ENCODE measurements at regions not wholly inside any gene's neighbourhood (a gene's known extent, or its start where the extent isn't known, plus 50 kb on each side); places are given as distances from the start of the nearest gene placed in this dataset.

DNA sequence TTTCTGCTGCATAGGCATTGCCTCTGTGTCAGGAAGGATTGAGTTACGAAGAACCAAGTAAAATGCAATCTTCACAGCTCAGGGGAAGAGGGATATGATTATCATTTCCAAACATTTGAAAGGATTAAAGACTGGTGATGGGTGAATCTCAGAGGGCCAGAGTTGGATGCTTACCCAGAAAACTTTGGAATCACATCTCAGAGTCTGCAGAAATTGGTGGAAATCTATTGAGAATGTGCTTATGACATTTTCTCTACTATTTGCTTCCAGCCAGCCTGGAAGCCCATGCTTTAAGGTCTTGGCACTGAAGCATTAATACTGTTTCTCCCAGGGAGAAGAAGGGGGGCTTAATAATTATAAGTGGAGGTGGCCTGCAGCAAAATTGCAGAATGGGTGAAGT, 1301.4 kb upstream of the PIK3C3 start:
- no peaks in the 10 kb centered on the region for H3K79me2 ChIP-seq (ENCODE audit: control insufficient read depth, insufficient read depth, low read length)
- H3K9ac ChIP-seq (replicated peaks; ENCODE audit: extremely low read depth, insufficient read depth, low read length) = no peak overlapping the region
- no peaks in the 10 kb centered on the region for H4K20me1 ChIP-seq (replicated peaks; ENCODE audit: control insufficient read depth, extremely low read depth, insufficient read depth, low read length)
- no peak overlapping the region for H3K27ac ChIP-seq (ENCODE audit: insufficient read depth, low read depth, low read length)
- intact Hi-C loops (cut with micrococcal nuclease) (no loop called here), dilution Hi-C loops (cut with MboI; ENCODE audit: extremely low pct_ligation_motif_present, low sequenced_read_pairs) (no loop called here)
- TF ChIP-seq, protein P1, sequence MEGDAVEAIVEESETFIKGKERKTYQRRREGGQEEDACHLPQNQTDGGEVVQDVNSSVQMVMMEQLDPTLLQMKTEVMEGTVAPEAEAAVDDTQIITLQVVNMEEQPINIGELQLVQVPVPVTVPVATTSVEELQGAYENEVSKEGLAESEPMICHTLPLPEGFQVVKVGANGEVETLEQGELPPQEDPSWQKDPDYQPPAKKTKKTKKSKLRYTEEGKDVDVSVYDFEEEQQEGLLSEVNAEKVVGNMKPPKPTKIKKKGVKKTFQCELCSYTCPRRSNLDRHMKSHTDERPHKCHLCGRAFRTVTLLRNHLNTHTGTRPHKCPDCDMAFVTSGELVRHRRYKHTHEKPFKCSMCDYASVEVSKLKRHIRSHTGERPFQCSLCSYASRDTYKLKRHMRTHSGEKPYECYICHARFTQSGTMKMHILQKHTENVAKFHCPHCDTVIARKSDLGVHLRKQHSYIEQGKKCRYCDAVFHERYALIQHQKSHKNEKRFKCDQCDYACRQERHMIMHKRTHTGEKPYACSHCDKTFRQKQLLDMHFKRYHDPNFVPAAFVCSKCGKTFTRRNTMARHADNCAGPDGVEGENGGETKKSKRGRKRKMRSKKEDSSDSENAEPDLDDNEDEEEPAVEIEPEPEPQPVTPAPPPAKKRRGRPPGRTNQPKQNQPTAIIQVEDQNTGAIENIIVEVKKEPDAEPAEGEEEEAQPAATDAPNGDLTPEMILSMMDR (IDR thresholded peaks at IDR 0.05; ENCODE audit: extremely low read depth in 1 of 2, insufficient read depth in 1 of 2, low read depth in 1 of 2, low read length in 2 of 2) = no peak
- TF ChIP-seq MYC (IDR thresholded peaks at IDR 0.05; ENCODE audit: low read depth, low read length) (no peak), EZH2 (IDR thresholded peaks at IDR 0.05; ENCODE audit: borderline replicate concordance, low read depth, low read length, severe bottlenecking) (no peak), POLR2A (IDR thresholded peaks at IDR 0.05; ENCODE audit: low read depth, low read length) (no peak)
- ChIA-PET POLR2A (no interaction called here), CTCF (no interaction called here)
- no peak for DNase-seq (ENCODE audit: low read depth, low spot score)
- no peaks in the 10 kb centered on the region for H3K27me3 ChIP-seq (ENCODE audit: control insufficient read depth in 2 of 2, insufficient read depth in 2 of 2, low read length in 2 of 2)
- no peaks in the 10 kb centered on the region for H3K4me1 ChIP-seq (ENCODE audit: control insufficient read depth, extremely low read depth, insufficient read depth, low read length)
- no peak overlapping the region for H3K4me2 ChIP-seq (ENCODE audit: insufficient read depth, low read length)
- H3K36me3 ChIP-seq (ENCODE audit: control insufficient read depth in 2 of 2, extremely low read depth in 1 of 2, insufficient read depth in 2 of 2, low read length in 2 of 2) = no peaks in the 10 kb centered on the region
- H3K9me3 ChIP-seq (replicated peaks; ENCODE audit: control insufficient read depth, insufficient read depth, low read length) = no peaks in the 10 kb centered on the region
- no TSS peak for BruUV-seq (replicated peaks)
- no peaks in the 10 kb centered on the region for H3K9me1 ChIP-seq (replicated peaks; ENCODE audit: control insufficient read depth, extremely low read depth, insufficient read depth, low read length)
- H2AFZ ChIP-seq (ENCODE audit: low read depth, low read length) = no peak overlapping the region
- FAIRE-seq = no peak
- no peak overlapping the region for H3K4me3 ChIP-seq (replicated peaks in 1 of 3; ENCODE audit: insufficient read depth in 1 of 3, low read depth in 1 of 3, low read length in 3 of 3)

DNA sequence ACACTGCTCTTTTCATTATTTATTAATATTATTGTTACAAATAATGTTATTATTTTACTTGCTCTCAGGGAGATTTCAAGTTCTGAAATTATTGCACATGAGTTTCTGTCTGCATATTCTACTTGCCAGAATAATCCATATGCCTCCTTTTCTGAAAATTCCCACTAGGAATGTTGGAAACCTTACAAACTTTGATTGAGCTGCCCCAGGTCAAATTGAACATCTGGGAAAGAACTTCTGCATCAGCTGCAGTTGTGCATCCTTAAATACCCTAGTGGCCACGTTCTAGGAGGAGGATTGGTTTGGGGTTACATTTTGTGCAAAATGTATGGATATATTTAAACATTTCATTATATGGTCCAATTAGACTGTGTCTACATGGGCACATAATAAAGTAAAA, 1302.7 kb upstream of the PIK3C3 start:
- ChIA-PET POLR2A (no interaction called here), CTCF (no interaction called here)
- Histone ChIP-seq H3K4me3 (replicated peaks in 1 of 3; ENCODE audit: insufficient read depth in 1 of 3, low read depth in 1 of 3, low read length in 3 of 3) (no peak overlapping the region), H3K9me3 (replicated peaks; ENCODE audit: control insufficient read depth, insufficient read depth, low read length) (no peaks in the 10 kb centered on the region), H4K20me1 (replicated peaks; ENCODE audit: control insufficient read depth, extremely low read depth, insufficient read depth, low read length) (no peaks in the 10 kb centered on the region), H3K4me1 (ENCODE audit: control insufficient read depth, extremely low read depth, insufficient read depth, low read length) (no peaks in the 10 kb centered on the region), H3K79me2 (ENCODE audit: control insufficient read depth, insufficient read depth, low read length) (no peaks in the 10 kb centered on the region), H2AFZ (ENCODE audit: low read depth, low read length) (no peak overlapping the region), H3K27ac (ENCODE audit: insufficient read depth, low read depth, low read length) (no peak overlapping the region), H3K27me3 (ENCODE audit: control insufficient read depth in 2 of 2, insufficient read depth in 2 of 2, low read length in 2 of 2) (no peaks in the 10 kb centered on the region), H3K4me2 (ENCODE audit: insufficient read depth, low read length) (no peak overlapping the region), H3K9me1 (replicated peaks; ENCODE audit: control insufficient read depth, extremely low read depth, insufficient read depth, low read length) (no peaks in the 10 kb centered on the region), H3K36me3 (ENCODE audit: control insufficient read depth in 2 of 2, extremely low read depth in 1 of 2, insufficient read depth in 2 of 2, low read length in 2 of 2) (no peaks in the 10 kb centered on the region), H3K9ac (replicated peaks; ENCODE audit: extremely low read depth, insufficient read depth, low read length) (no peak overlapping the region)
- TF ChIP-seq FOS (IDR thresholded peaks at IDR 0.05; ENCODE audit: borderline replicate concordance, insufficient read depth, low read length) (no peak), POLR2AphosphoS5 (IDR thresholded peaks at IDR 0.05; ENCODE audit: insufficient read depth, low read depth, low read length) (no peak), EZH2 (IDR thresholded peaks at IDR 0.05; ENCODE audit: borderline replicate concordance, low read depth, low read length, severe bottlenecking) (no peak), MYC (IDR thresholded peaks at IDR 0.05; ENCODE audit: low read depth, low read length) (no peak), JUN (IDR thresholded peaks at IDR 0.05; ENCODE audit: borderline replicate concordance, insufficient read depth, insufficient read length, low read depth) (no peak), POLR2A (IDR thresholded peaks at IDR 0.05; ENCODE audit: low read depth, low read length) (no peak), GATA2 (IDR thresholded peaks at IDR 0.05; ENCODE audit: insufficient read depth, insufficient read length, low read depth, low read length) (no peak)
- TF ChIP-seq, protein P1 (IDR thresholded peaks at IDR 0.05; ENCODE audit: extremely low read depth in 1 of 2, insufficient read depth in 1 of 2, low read depth in 1 of 2, low read length in 2 of 2) = no peak
- TF ChIP-seq, protein P2, sequence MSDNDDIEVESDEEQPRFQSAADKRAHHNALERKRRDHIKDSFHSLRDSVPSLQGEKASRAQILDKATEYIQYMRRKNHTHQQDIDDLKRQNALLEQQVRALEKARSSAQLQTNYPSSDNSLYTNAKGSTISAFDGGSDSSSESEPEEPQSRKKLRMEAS (IDR thresholded peaks at IDR 0.05; ENCODE audit: insufficient read depth, insufficient read length) = no peak
- no TSS peak for BruUV-seq (replicated peaks)
- FAIRE-seq (no peak), DNase-seq (ENCODE audit: low read depth, low spot score) (no peak)
- dilution Hi-C loops (cut with MboI; ENCODE audit: extremely low pct_ligation_motif_present, low sequenced_read_pairs) (no loop called here), intact Hi-C loops (cut with micrococcal nuclease) (no loop called here)

Data from endothelial cell of umbilical vein (primary cell).